ENCODE measurements at regions not wholly inside any gene's neighbourhood (a gene's known extent, or its start where the extent isn't known, plus 50 kb on each side); places are given as distances from the start of the nearest gene placed in this dataset.

- POLR2A ChIA-PET = no interaction called here
- DNase-seq (no peak), ATAC-seq (no peak)
- no peaks in the 10 kb centered on the region for H3K9me3 ChIP-seq (ENCODE audit: control insufficient read depth in 2 of 3, low read length in 3 of 3)
- no peaks in the 10 kb centered on the region for H3K4me1 Mint-ChIP-seq
- CTCF ChIA-PET = no interaction called here
- H3K4me3 ChIP-seq (ENCODE audit: low read length) = no peak overlapping the region
- no peaks in the 10 kb centered on the region for H3K27me3 ChIP-seq (ENCODE audit: control insufficient read depth in 2 of 2, insufficient read depth in 2 of 2, low read length in 2 of 2)
- no peak overlapping the region for H3K27ac Mint-ChIP-seq
- intact Hi-C loops (cut with micrococcal nuclease) = no loop called here
- peaks cover 0 to 4% (median 0%) of the 10 kb centered on the region in 5 donors for H3K27me3 Mint-ChIP-seq
- H3K4me3 Mint-ChIP-seq = no peak overlapping the region
- H3K36me3 Mint-ChIP-seq = no peaks in the 10 kb centered on the region
- H3K27ac ChIP-seq (ENCODE audit: low read depth, low read length) = no peak overlapping the region
- H3K4me1 ChIP-seq (ENCODE audit: control insufficient read depth in 2 of 2, insufficient read depth in 2 of 2, low read length in 2 of 2) = no peaks in the 10 kb centered on the region
- peaks cover 0 to 4% (median 0%) of the 10 kb centered on the region in 11 donors for H3K9me3 Mint-ChIP-seq
- H3K36me3 ChIP-seq (ENCODE audit: control insufficient read depth in 2 of 3, insufficient read depth in 3 of 3, low read length in 3 of 3) = no peaks in the 10 kb centered on the region
Measured at GRCh38 chr3:34582055-34582454, 783.6 kb downstream of the PDCD6IP start.

DNA sequence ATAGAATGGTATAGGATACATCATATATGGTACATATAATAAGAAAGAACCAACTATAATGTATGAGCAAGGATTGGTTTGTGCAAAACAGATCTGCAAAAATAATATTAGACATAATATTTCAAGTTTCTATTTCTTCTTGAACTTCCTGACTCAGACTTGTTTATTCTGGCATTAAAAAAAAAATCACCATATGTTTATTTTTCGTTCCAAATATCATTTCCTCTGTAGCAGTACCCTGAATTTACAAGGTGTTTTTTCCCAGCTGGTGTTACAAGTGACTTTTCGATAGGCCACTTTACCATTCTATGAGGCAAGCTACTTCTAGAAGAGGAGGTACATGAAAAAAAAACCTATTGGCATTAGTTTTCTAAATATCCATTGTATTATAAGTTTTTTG lies 785.0 kb downstream of the PDCD6IP start:
- H3K36me3 Mint-ChIP-seq = no peaks in the 10 kb centered on the region
- peaks cover 0 to 4% (median 0%) of the 10 kb centered on the region in 11 donors for H3K9me3 Mint-ChIP-seq
- Histone ChIP-seq H3K36me3 (ENCODE audit: control insufficient read depth in 2 of 3, insufficient read depth in 3 of 3, low read length in 3 of 3) (no peaks in the 10 kb centered on the region), H3K27ac (ENCODE audit: low read depth, low read length) (no peak overlapping the region), H3K4me3 (ENCODE audit: low read length) (no peak overlapping the region), H3K9me3 (ENCODE audit: control insufficient read depth in 2 of 3, low read length in 3 of 3) (no peaks in the 10 kb centered on the region), H3K4me1 (ENCODE audit: control insufficient read depth in 2 of 2, insufficient read depth in 2 of 2, low read length in 2 of 2) (no peaks in the 10 kb centered on the region), H3K27me3 (ENCODE audit: control insufficient read depth in 2 of 2, insufficient read depth in 2 of 2, low read length in 2 of 2) (no peaks in the 10 kb centered on the region)
- POLR2A ChIA-PET = no interaction called here
- ATAC-seq = no peak
- no peak for DNase-seq
- no peaks in the 10 kb centered on the region for H3K4me1 Mint-ChIP-seq
- intact Hi-C loops (cut with micrococcal nuclease) = no loop called here
- no peak overlapping the region for H3K4me3 Mint-ChIP-seq
- no peak overlapping the region for H3K27ac Mint-ChIP-seq
- CTCF ChIA-PET = no interaction called here
- peaks cover 0 to 4% (median 0%) of the 10 kb centered on the region in 5 donors for H3K27me3 Mint-ChIP-seq

DNA sequence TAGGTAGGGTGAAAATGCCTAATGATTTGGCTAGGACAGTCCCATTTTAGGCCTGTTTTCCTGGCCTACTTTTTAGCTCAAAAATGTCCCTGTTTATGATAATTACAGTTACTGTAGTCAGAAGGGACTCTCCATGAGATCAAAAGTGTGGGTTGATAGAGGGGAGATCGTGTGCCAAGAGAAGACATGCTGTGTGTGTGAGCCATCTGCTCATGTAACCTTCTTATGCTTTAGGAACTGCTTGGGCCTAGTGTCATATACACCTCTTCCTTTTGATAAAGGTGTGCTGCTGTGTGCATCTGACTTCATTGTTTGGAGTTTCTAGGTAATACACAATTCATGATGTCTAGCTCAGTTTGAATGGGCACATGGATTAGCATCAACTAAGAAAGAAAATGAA lies 786.5 kb downstream of the PDCD6IP start:
- POLR2A ChIA-PET = no interaction called here

GRCh38 chr3:34599595-34599994 lies 801.2 kb downstream of the PDCD6IP start:
- Mint-ChIP-seq H3K27ac (no peak overlapping the region), H3K4me1 (no peaks in the 10 kb centered on the region), H3K9me3 (peaks cover 0 to 7% (median 1%) of the 10 kb centered on the region in 11 donors), H3K4me3 (no peak overlapping the region), H3K27me3 (no peaks in the 10 kb centered on the region), H3K36me3 (no peaks in the 10 kb centered on the region)
- no peak overlapping the region for H3K27ac ChIP-seq (ENCODE audit: low read depth, low read length)
- H3K9me3 ChIP-seq (ENCODE audit: control insufficient read depth in 2 of 3, low read length in 3 of 3) = no peaks in the 10 kb centered on the region
- ChIA-PET POLR2A (no interaction called here), CTCF (no interaction called here)
- no peaks in the 10 kb centered on the region for H3K36me3 ChIP-seq (ENCODE audit: control insufficient read depth in 2 of 3, insufficient read depth in 3 of 3, low read length in 3 of 3)
- intact Hi-C loops (cut with micrococcal nuclease) = no loop called here
- no peak for DNase-seq
- no peak for ATAC-seq
- H3K27me3 ChIP-seq (ENCODE audit: control insufficient read depth in 2 of 2, insufficient read depth in 2 of 2, low read length in 2 of 2) = no peaks in the 10 kb centered on the region
- no peaks in the 10 kb centered on the region for H3K4me1 ChIP-seq (ENCODE audit: control insufficient read depth in 2 of 2, insufficient read depth in 2 of 2, low read length in 2 of 2)
- no peak overlapping the region for H3K4me3 ChIP-seq (ENCODE audit: low read length)

More for the DNA sequence above, 786.5 kb downstream of the PDCD6IP start:
- no peaks in the 10 kb centered on the region for H3K27me3 ChIP-seq (ENCODE audit: control insufficient read depth in 2 of 2, insufficient read depth in 2 of 2, low read length in 2 of 2)
- no peak for ATAC-seq
- no peaks in the 10 kb centered on the region for H3K4me1 ChIP-seq (ENCODE audit: control insufficient read depth in 2 of 2, insufficient read depth in 2 of 2, low read length in 2 of 2)
- H3K27me3 Mint-ChIP-seq = peaks cover 0 to 2% (median 0%) of the 10 kb centered on the region in 5 donors
- H3K4me3 Mint-ChIP-seq = no peak overlapping the region
- CTCF ChIA-PET = no interaction called here
- no peaks in the 10 kb centered on the region for H3K36me3 ChIP-seq (ENCODE audit: control insufficient read depth in 2 of 3, insufficient read depth in 3 of 3, low read length in 3 of 3)
- no peak overlapping the region for H3K4me3 ChIP-seq (ENCODE audit: low read length)
- DNase-seq = no peak
- H3K27ac Mint-ChIP-seq = no peak overlapping the region
- H3K9me3 Mint-ChIP-seq = peaks cover 0 to 12% (median 2%) of the 10 kb centered on the region in 11 donors
- H3K36me3 Mint-ChIP-seq = no peaks in the 10 kb centered on the region
- intact Hi-C loops (cut with micrococcal nuclease) = no loop called here
- H3K4me1 Mint-ChIP-seq = no peaks in the 10 kb centered on the region
- H3K27ac ChIP-seq (ENCODE audit: low read depth, low read length) = no peak overlapping the region
- no peaks in the 10 kb centered on the region for H3K9me3 ChIP-seq (ENCODE audit: control insufficient read depth in 2 of 3, low read length in 3 of 3)

DNA sequence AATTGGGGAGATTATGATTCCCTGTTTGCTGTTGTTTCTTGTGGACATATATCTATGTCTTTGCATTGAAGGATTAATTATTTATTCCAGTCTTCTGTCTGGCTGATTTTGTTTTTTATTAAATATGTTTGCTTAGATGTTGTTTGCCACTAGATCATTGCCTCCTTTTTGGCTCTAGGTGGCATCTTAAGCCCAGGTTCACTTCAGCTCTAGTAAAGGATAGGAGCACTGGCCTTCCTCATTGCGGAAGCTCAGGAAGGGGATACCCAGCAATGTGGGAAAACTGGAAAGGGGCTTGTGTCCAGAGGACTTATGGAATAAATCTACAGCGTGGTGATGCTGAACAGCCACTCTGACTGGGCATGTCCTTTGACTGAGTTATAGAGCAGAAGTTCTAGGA lies 821.6 kb downstream of the PDCD6IP start:
- no peak overlapping the region for H3K27ac Mint-ChIP-seq
- H3K9me3 ChIP-seq (ENCODE audit: control insufficient read depth in 2 of 3, low read length in 3 of 3) = peaks cover 0 to 4% (median 0%) of the 10 kb centered on the region in 3 experiments
- H3K4me3 ChIP-seq (ENCODE audit: low read length) = no peak overlapping the region
- H3K4me1 ChIP-seq (ENCODE audit: control insufficient read depth in 2 of 2, insufficient read depth in 2 of 2, low read length in 2 of 2) = no peaks in the 10 kb centered on the region
- ChIA-PET POLR2A (no interaction called here), CTCF (no interaction called here)
- peaks cover 0 to 5% (median 0%) of the 10 kb centered on the region in 5 donors for H3K36me3 Mint-ChIP-seq
- no peak overlapping the region for H3K4me3 Mint-ChIP-seq
- ATAC-seq = no peak
- H3K27ac ChIP-seq (ENCODE audit: low read depth, low read length) = no peak overlapping the region
- no peaks in the 10 kb centered on the region for H3K4me1 Mint-ChIP-seq
- no peaks in the 10 kb centered on the region for H3K27me3 Mint-ChIP-seq
- no peak for DNase-seq
- no peaks in the 10 kb centered on the region for H3K27me3 ChIP-seq (ENCODE audit: control insufficient read depth in 2 of 2, insufficient read depth in 2 of 2, low read length in 2 of 2)
- intact Hi-C loops (cut with micrococcal nuclease) = no loop called here
- peaks cover 0 to 74% (median 23%) of the 10 kb centered on the region in 11 donors for H3K9me3 Mint-ChIP-seq
- no peaks in the 10 kb centered on the region for H3K36me3 ChIP-seq (ENCODE audit: control insufficient read depth in 2 of 3, insufficient read depth in 3 of 3, low read length in 3 of 3)

- peaks cover 0 to 5% (median 0%) of the 10 kb centered on the region in 5 donors for H3K36me3 Mint-ChIP-seq
- H3K4me3 Mint-ChIP-seq = no peak overlapping the region
- Histone ChIP-seq H3K9me3 (ENCODE audit: control insufficient read depth in 2 of 3, low read length in 3 of 3) (no peaks in the 10 kb centered on the region), H3K27me3 (ENCODE audit: control insufficient read depth in 2 of 2, insufficient read depth in 2 of 2, low read length in 2 of 2) (no peaks in the 10 kb centered on the region), H3K4me1 (ENCODE audit: control insufficient read depth in 2 of 2, insufficient read depth in 2 of 2, low read length in 2 of 2) (no peaks in the 10 kb centered on the region), H3K4me3 (ENCODE audit: low read length) (no peak overlapping the region), H3K27ac (ENCODE audit: low read depth, low read length) (no peak overlapping the region), H3K36me3 (ENCODE audit: control insufficient read depth in 2 of 3, insufficient read depth in 3 of 3, low read length in 3 of 3) (no peaks in the 10 kb centered on the region)
- no peak for ATAC-seq
- DNase-seq = no peak
- H3K27me3 Mint-ChIP-seq = no peaks in the 10 kb centered on the region
- CTCF ChIA-PET = no interaction called here
- no peaks in the 10 kb centered on the region for H3K4me1 Mint-ChIP-seq
- H3K9me3 Mint-ChIP-seq = peaks cover 0 to 23% (median 11%) of the 10 kb centered on the region in 11 donors
- H3K27ac Mint-ChIP-seq = no peak overlapping the region
- intact Hi-C loops (cut with micrococcal nuclease) = no loop called here
- POLR2A ChIA-PET = no interaction called here
Measured at GRCh38 chr3:34626699-34627098, 828.3 kb downstream of the PDCD6IP start.

DNA sequence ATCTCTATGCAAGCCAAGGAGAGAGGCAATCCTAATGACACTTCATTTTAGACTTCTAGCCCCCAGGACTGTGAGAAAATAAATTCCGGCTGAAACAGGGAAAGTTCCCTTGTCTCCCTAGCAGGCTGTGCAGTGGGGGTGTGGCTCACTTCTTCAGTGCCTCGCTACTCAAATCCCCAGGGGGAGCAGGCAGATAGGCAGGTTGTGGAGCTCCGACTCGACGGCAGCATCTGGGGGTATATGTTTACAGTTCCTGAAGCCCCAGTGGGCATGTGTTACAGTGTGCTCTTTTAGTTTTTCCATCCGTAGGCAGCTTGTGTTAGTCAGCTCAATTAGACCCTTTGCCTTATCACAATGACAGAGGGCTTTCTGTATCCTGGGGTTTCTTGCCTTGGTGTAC lies 836.5 kb downstream of the PDCD6IP start:
- no peak for DNase-seq
- no peak overlapping the region for H3K4me3 ChIP-seq (ENCODE audit: low read length)
- no peaks in the 10 kb centered on the region for H3K27me3 Mint-ChIP-seq
- ChIA-PET POLR2A (no interaction called here), CTCF (no interaction called here)
- no peak overlapping the region for H3K27ac Mint-ChIP-seq
- H3K4me1 Mint-ChIP-seq = no peaks in the 10 kb centered on the region
- intact Hi-C loops (cut with micrococcal nuclease) = no loop called here
- peaks cover 0 to 3% (median 0%) of the 10 kb centered on the region in 11 donors for H3K9me3 Mint-ChIP-seq
- no peaks in the 10 kb centered on the region for H3K36me3 ChIP-seq (ENCODE audit: control insufficient read depth in 2 of 3, insufficient read depth in 3 of 3, low read length in 3 of 3)
- H3K4me3 Mint-ChIP-seq = no peak overlapping the region
- no peaks in the 10 kb centered on the region for H3K4me1 ChIP-seq (ENCODE audit: control insufficient read depth in 2 of 2, insufficient read depth in 2 of 2, low read length in 2 of 2)
- H3K36me3 Mint-ChIP-seq = no peaks in the 10 kb centered on the region
- no peaks in the 10 kb centered on the region for H3K27me3 ChIP-seq (ENCODE audit: control insufficient read depth in 2 of 2, insufficient read depth in 2 of 2, low read length in 2 of 2)
- no peak overlapping the region for H3K27ac ChIP-seq (ENCODE audit: low read depth, low read length)
- H3K9me3 ChIP-seq (ENCODE audit: control insufficient read depth in 2 of 3, low read length in 3 of 3) = no peaks in the 10 kb centered on the region
- ATAC-seq = no peak

All from naive thymus-derived CD4-positive, alpha-beta T cell (primary cell).